A673 (cell line): ENCODE measurements at regions not wholly inside any gene's neighbourhood (a gene's known extent, or its start where the extent isn't known, plus 50 kb on each side); places are given as distances from the start of the nearest gene placed in this dataset.
"Not testable (repeated sequence)": the region's sequence is repeated elsewhere in the genome, so short reads cannot be mapped to it uniquely, and the experiment has no call there.

Experiments used
- BruUV-seq: library from RNA; stranded (reverse); fragments of 400-500 nt; replicated peaks from 2 replicates; lab custom pipeline; 2021; lab: Mats Ljungman, UMichigan
- CTCF ChIA-PET: fragments of 300-600 bp; sonication (Branson Sonifier 250); formaldehyde crosslinking; loops from one replicate; lab custom pipeline; 2022; ENCODE audit warnings: antibody characterized with exemption; lab: Charles Lee
- POLR2A ChIA-PET: fragments of 300-600 bp; sonication (Branson Sonifier 250); formaldehyde crosslinking; loops from one replicate; lab custom pipeline; 2022; ENCODE audit warnings: antibody characterized with exemption; ENCODE audit not compliant: low non-redundant PET; lab: Charles Lee
- DNase-seq: peaks from one replicate; pipeline ENCODE4 v3.0.0-alpha.2; 2015; ENCODE audit warnings: low spot score
- H3K27ac ChIP-seq: fragments of 200-600 bp; sonication (generic); 2 replicates; pipeline ENCODE4 v1.5.1; 2016; ENCODE audit warnings: mixed run types, low read depth, mild to moderate bottlenecking, mixed read lengths, antibody characterized with exemption, low read length; ENCODE audit not compliant: poor library complexity, severe bottlenecking
- H3K27me3 ChIP-seq: fragments of 200-600 bp; sonication (generic); replicated peaks from 2 replicates; pipeline ENCODE4 v1.6.1; 2017; ENCODE audit warnings: mixed run types, low read depth, mild to moderate bottlenecking, mixed read lengths, antibody characterized with exemption, low read length; ENCODE audit not compliant: insufficient read depth, poor library complexity
- H3K36me3 ChIP-seq: fragments of 200-600 bp; sonication (generic); 2 replicates; pipeline ENCODE4 v1.6.1; 2016; ENCODE audit warnings: mixed run types, mild to moderate bottlenecking, mixed read lengths, antibody characterized with exemption, low read length; ENCODE audit not compliant: insufficient read depth, poor library complexity, severe bottlenecking
- H3K4me1 ChIP-seq: fragments of 200-600 bp; sonication (generic); 2 replicates; pipeline ENCODE4 v1.6.1; 2017; ENCODE audit warnings: mixed run types, mild to moderate bottlenecking, mixed read lengths, antibody characterized with exemption, low read length; ENCODE audit not compliant: insufficient read depth, poor library complexity, severe bottlenecking
- H3K4me3 ChIP-seq: fragments of 200-600 bp; sonication (generic); 2 replicates; pipeline ENCODE4 v1.5.1; 2016; ENCODE audit warnings: low read depth, mixed run types, mild to moderate bottlenecking, mixed read lengths, low read length; ENCODE audit not compliant: poor library complexity, severe bottlenecking
- H3K9me3 ChIP-seq: fragments of 200-600 bp; sonication (generic); 2 replicates; pipeline ENCODE4 v1.6.1; 2016; ENCODE audit warnings: mixed run types, low read depth, mild to moderate bottlenecking, mixed read lengths, antibody characterized with exemption, low read length; ENCODE audit not compliant: poor library complexity, severe bottlenecking
- CTCF ChIP-seq: fragments of 300-800, 200-600 bp; sonication (generic); conservative IDR thresholded peaks from 2 replicates; pipeline ENCODE4 v1.5.1; 2017; ENCODE audit warnings: low read depth, mild to moderate bottlenecking, antibody characterized with exemption, low read length, moderate library complexity, mixed read lengths
- EZH2 ChIP-seq: fragments of 200-600 bp; sonication (generic); IDR thresholded peaks from 2 replicates; pipeline ENCODE4 v1.6.1; 2017; ENCODE audit warnings: borderline replicate concordance, low read depth, mild to moderate bottlenecking, mixed read lengths, antibody characterized with exemption, low read length; ENCODE audit not compliant: poor library complexity, severe bottlenecking
- intact Hi-C: fragments of 100-400 bp; cut with micrococcal nuclease; formaldehyde crosslinking; loops from one replicate; pipeline ENCODE4 v1.10.0; 2022; ENCODE audit not compliant: unreplicated experiment

- CTCF ChIA-PET = no interaction called here
- no TSS peak for BruUV-seq
- Histone ChIP-seq H3K4me1 (no peaks in the 10 kb centered on the region), H3K9me3 (no peaks in the 10 kb centered on the region), H3K27ac (no peak overlapping the region), H3K36me3 (no peaks in the 10 kb centered on the region), H3K4me3 (no peak overlapping the region), H3K27me3 (no peaks in the 10 kb centered on the region)
- intact Hi-C loops = no loop called here
- POLR2A ChIA-PET = no interaction called here
- TF ChIP-seq EZH2 = no peak
- no peak for TF ChIP-seq CTCF
- no peak for DNase-seq
Measured at GRCh38 chr22:49006207-49007012, 821.3 kb downstream of the BRD1 start.

GRCh38 chr22:49005557-49005956 is 822.1 kb downstream of the BRD1 start:
- no TSS peak for BruUV-seq
- Histone ChIP-seq H3K9me3 (peaks cover 4% of the 10 kb centered on the region), H3K27ac (no peak overlapping the region), H3K4me3 (no peak overlapping the region), H3K27me3 (no peaks in the 10 kb centered on the region), H3K4me1 (no peaks in the 10 kb centered on the region), H3K36me3 (no peaks in the 10 kb centered on the region)
- CTCF ChIA-PET = no interaction called here
- no peak for DNase-seq
- intact Hi-C loops = no loop called here
- POLR2A ChIA-PET = no interaction called here
- TF ChIP-seq CTCF = no peak
- TF ChIP-seq EZH2 = no peak

GRCh38 chr22:49004484-49005399 is 822.9 kb downstream of the BRD1 start:
- Histone ChIP-seq H3K27me3 (no peaks in the 10 kb centered on the region), H3K4me1 (no peaks in the 10 kb centered on the region), H3K27ac (no peak overlapping the region), H3K36me3 (no peaks in the 10 kb centered on the region), H3K9me3 (peaks cover 4% of the 10 kb centered on the region), H3K4me3 (no peak overlapping the region)
- ChIA-PET POLR2A (no interaction called here), CTCF (no interaction called here)
- intact Hi-C loops = no loop called here
- no peak for DNase-seq
- TF ChIP-seq CTCF (no peak), EZH2 (no peak)
- BruUV-seq = no TSS peak

- H3K27me3 ChIP-seq, DNase-seq, H3K36me3 ChIP-seq, CTCF ChIA-PET, BruUV-seq, H3K4me1 ChIP-seq, H3K9me3 ChIP-seq, POLR2A ChIA-PET, intact Hi-C loops, H3K27ac ChIP-seq, H3K4me3 ChIP-seq: not testable (repeated sequence)
Measured at GRCh38 chr22:48997605-48998004, 830.1 kb downstream of the BRD1 start.
